ENCODE measurements at regions not wholly inside any gene's neighbourhood (a gene's known extent, or its start where the extent isn't known, plus 50 kb on each side); places are given as distances from the start of the nearest gene placed in this dataset.

- no peak for DNase-seq (ENCODE audit: low read depth in 1 of 2, low spot score in 1 of 2)
Measured at GRCh38 chr12:24060089-24060488, 110.6 kb upstream of the SOX5 start.

- DNase-seq (ENCODE audit: low read depth in 1 of 2, low spot score in 1 of 2): no peak
Measured at GRCh38 chr12:24057920-24058476, 108.5 kb upstream of the SOX5 start.

GRCh38 chr12:24055747-24056146 lies 106.3 kb upstream of the SOX5 start:
- no peak for DNase-seq (ENCODE audit: low read depth in 1 of 2, low spot score in 1 of 2)

GRCh38 chr12:24054416-24054815 lies 104.9 kb upstream of the SOX5 start:
- DNase-seq (ENCODE audit: low read depth in 1 of 2, low spot score in 1 of 2): no peak

- DNase-seq (ENCODE audit: low read depth in 1 of 2, low spot score in 1 of 2): no peak
Measured at GRCh38 chr12:24049728-24050127, 100.3 kb upstream of the SOX5 start.

GRCh38 chr12:24049101-24049500 lies 99.6 kb upstream of the SOX5 start:
- DNase-seq (ENCODE audit: low read depth in 1 of 2, low spot score in 1 of 2): no peak

GRCh38 chr12:24048446-24048845 lies 99.0 kb upstream of the SOX5 start:
- no peak for DNase-seq (ENCODE audit: low read depth in 1 of 2, low spot score in 1 of 2)

- no peak for DNase-seq (ENCODE audit: low read depth in 1 of 2, low spot score in 1 of 2)
Measured at GRCh38 chr12:24047326-24047725, 97.9 kb upstream of the SOX5 start.

GRCh38 chr12:24045816-24046257 lies 96.4 kb upstream of the SOX5 start:
- no peak for DNase-seq (ENCODE audit: low read depth in 1 of 2, low spot score in 1 of 2)

GRCh38 chr12:24044941-24045703 lies 95.7 kb upstream of the SOX5 start:
- no peak for DNase-seq (ENCODE audit: low read depth in 1 of 2, low spot score in 1 of 2)

- DNase-seq (ENCODE audit: low read depth in 1 of 2, low spot score in 1 of 2): no peak
Measured at GRCh38 chr12:24042651-24043050, 93.2 kb upstream of the SOX5 start.

- no peak for DNase-seq (ENCODE audit: low read depth in 1 of 2, low spot score in 1 of 2)
Measured at GRCh38 chr12:24039113-24039525, 89.6 kb upstream of the SOX5 start.

- no peak for DNase-seq (ENCODE audit: low read depth in 1 of 2, low spot score in 1 of 2)
Measured at GRCh38 chr12:24038211-24038997, 88.9 kb upstream of the SOX5 start.

GRCh38 chr12:24036438-24037216 lies 87.2 kb upstream of the SOX5 start:
- DNase-seq (ENCODE audit: low read depth in 1 of 2, low spot score in 1 of 2): no peak

GRCh38 chr12:24034894-24035293 lies 85.4 kb upstream of the SOX5 start:
- no peak for DNase-seq (ENCODE audit: low read depth in 1 of 2, low spot score in 1 of 2)

- DNase-seq (ENCODE audit: low read depth in 1 of 2, low spot score in 1 of 2): no peak
Measured at GRCh38 chr12:24034160-24034559, 84.7 kb upstream of the SOX5 start.

GRCh38 chr12:24027352-24027751 lies 77.9 kb upstream of the SOX5 start:
- no peak for DNase-seq (ENCODE audit: low read depth in 1 of 2, low spot score in 1 of 2)

- DNase-seq (ENCODE audit: low read depth in 1 of 2, low spot score in 1 of 2): no peak
Measured at GRCh38 chr12:24025153-24025798, 75.8 kb upstream of the SOX5 start.

- DNase-seq (ENCODE audit: low read depth in 1 of 2, low spot score in 1 of 2): no peak
Measured at GRCh38 chr12:24023081-24023480, 73.6 kb upstream of the SOX5 start.

- no peak for DNase-seq (ENCODE audit: low read depth in 1 of 2, low spot score in 1 of 2)
Measured at GRCh38 chr12:24021164-24021502, 71.7 kb upstream of the SOX5 start.

All from stimulated activated CD4-positive, alpha-beta T cell treated with anti-CD3 and anti-CD28 coated beads, Interleukin-15, amount 100 ng/mL, for 1 hour (primary cell).